ENCODE measurements at regions not wholly inside any gene's neighbourhood (a gene's known extent, or its start where the extent isn't known, plus 50 kb on each side); places are given as distances from the start of the nearest gene placed in this dataset.
"Not testable (repeated sequence)": the region's sequence is repeated elsewhere in the genome, so short reads cannot be mapped to it uniquely, and the experiment has no call there.

- Mint-ChIP-seq H3K4me3 (no peak overlapping the region), H3K9me3 (peaks cover 34% of the 10 kb centered on the region), H3K27me3 (ENCODE audit: insufficient read depth) (no peaks in the 10 kb centered on the region), H3K27ac (no peak overlapping the region), H3K4me1 (ENCODE audit: low read depth) (no peaks in the 10 kb centered on the region), H3K36me3 (ENCODE audit: low read depth) (no peaks in the 10 kb centered on the region)
- TF ChIP-seq CTCF (IDR thresholded peaks at IDR 0.05) = no peak
- DNase-seq = no peak
These were observed 459.0 kb upstream of the NR3C2 start for GRCh38 chr4:148901075-148901705.

- H3K4me3 Mint-ChIP-seq; DNase-seq; H3K36me3 Mint-ChIP-seq (ENCODE audit: low read depth); H3K27me3 Mint-ChIP-seq (ENCODE audit: insufficient read depth); H3K27ac Mint-ChIP-seq; H3K4me1 Mint-ChIP-seq (ENCODE audit: low read depth): not testable (repeated sequence)
- peaks cover 40% of the 10 kb centered on the region for H3K9me3 Mint-ChIP-seq
These were observed 455.9 kb upstream of the NR3C2 start for GRCh38 chr4:148898139-148898538.

GRCh38 chr4:148893095-148893494 lies 450.9 kb upstream of the NR3C2 start:
- no peak for DNase-seq
- Mint-ChIP-seq H3K27ac (no peak overlapping the region), H3K4me1 (ENCODE audit: low read depth) (no peaks in the 10 kb centered on the region), H3K27me3 (ENCODE audit: insufficient read depth) (no peaks in the 10 kb centered on the region), H3K4me3 (no peak overlapping the region), H3K36me3 (ENCODE audit: low read depth) (no peaks in the 10 kb centered on the region; the same call in 1 of the 2 replicates), H3K9me3 (peaks cover 46% of the 10 kb centered on the region)
- no peak for TF ChIP-seq CTCF (IDR thresholded peaks at IDR 0.05)

- DNase-seq = no peak
- Mint-ChIP-seq H3K27me3 (ENCODE audit: insufficient read depth) (no peaks in the 10 kb centered on the region), H3K27ac (no peak overlapping the region), H3K36me3 (ENCODE audit: low read depth) (no peaks in the 10 kb centered on the region; the same call in 1 of the 2 replicates), H3K9me3 (peaks cover 46% of the 10 kb centered on the region), H3K4me1 (ENCODE audit: low read depth) (no peaks in the 10 kb centered on the region), H3K4me3 (no peak overlapping the region)
- TF ChIP-seq CTCF (IDR thresholded peaks at IDR 0.05) = no peak
These were observed 441.7 kb upstream of the NR3C2 start for GRCh38 chr4:148883891-148884290.

- no peak for TF ChIP-seq CTCF (IDR thresholded peaks at IDR 0.05)
- Mint-ChIP-seq H3K4me1 (ENCODE audit: low read depth) (no peaks in the 10 kb centered on the region), H3K4me3 (no peak overlapping the region), H3K9me3 (peaks cover 41% of the 10 kb centered on the region), H3K27me3 (ENCODE audit: insufficient read depth) (no peaks in the 10 kb centered on the region), H3K27ac (no peak overlapping the region), H3K36me3 (ENCODE audit: low read depth) (no peaks in the 10 kb centered on the region; the same call in 1 of the 2 replicates)
- DNase-seq = no peak
These were observed 441.2 kb upstream of the NR3C2 start for GRCh38 chr4:148883435-148883834.

GRCh38 chr4:148881860-148882643 lies 439.8 kb upstream of the NR3C2 start:
- H3K9me3 Mint-ChIP-seq = peaks cover 30% of the 10 kb centered on the region
- no peaks in the 10 kb centered on the region for H3K27me3 Mint-ChIP-seq (ENCODE audit: insufficient read depth)
- no peak for DNase-seq
- no peaks in the 10 kb centered on the region; the same call in 1 of the 2 replicates for H3K36me3 Mint-ChIP-seq (ENCODE audit: low read depth)
- H3K4me1 Mint-ChIP-seq (ENCODE audit: low read depth) = no peaks in the 10 kb centered on the region
- no peak for TF ChIP-seq CTCF (IDR thresholded peaks at IDR 0.05)
- H3K27ac Mint-ChIP-seq = no peak overlapping the region
- no peak overlapping the region for H3K4me3 Mint-ChIP-seq
